ENCODE measurements at regions not wholly inside any gene's neighbourhood (a gene's known extent, or its start where the extent isn't known, plus 50 kb on each side); places are given as distances from the start of the nearest gene placed in this dataset.

DNA sequence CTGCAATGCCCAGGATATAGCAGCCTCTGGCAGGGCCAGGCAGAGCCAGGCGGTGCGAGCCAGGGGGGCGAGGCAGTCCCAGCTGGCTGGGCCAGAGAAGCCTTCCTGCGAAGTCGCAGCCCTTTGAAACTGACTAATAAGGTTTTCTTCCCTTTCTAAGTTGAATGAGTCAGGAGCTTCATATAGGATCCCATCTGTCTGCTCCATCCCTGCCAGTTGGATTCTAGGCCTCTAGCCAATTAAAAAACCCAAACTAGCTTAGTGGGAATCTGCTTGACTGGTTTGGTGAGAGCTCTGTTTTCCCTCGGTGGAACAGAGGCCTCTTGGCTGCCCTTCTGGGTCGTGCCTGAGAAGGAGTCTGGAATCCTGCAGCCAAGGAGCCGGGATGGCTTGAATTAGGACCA, 70.1 kb upstream of the RAPGEF1 start:
- Mint-ChIP-seq H3K4me3 (no peak overlapping the region), H3K9me3 (peaks cover 0 to 2% (median 0%) of the 10 kb centered on the region in 5 donors), H3K36me3 (no peaks in the 10 kb centered on the region), H3K27me3 (peaks cover 18 to 55% of the 10 kb centered on the region in 2 donors), H3K4me1 (no peaks in the 10 kb centered on the region), H3K27ac (no peak overlapping the region)
- Histone ChIP-seq H3K4me3 (ENCODE audit: low read length) (no peak overlapping the region), H3K27me3 (ENCODE audit: insufficient read depth, low read length, poor library complexity, severe bottlenecking) (no peaks in the 10 kb centered on the region), H3K9me3 (ENCODE audit: low read length) (no peaks in the 10 kb centered on the region), H3K4me1 (ENCODE audit: insufficient read depth, low read length) (no peaks in the 10 kb centered on the region), H3K36me3 (ENCODE audit: insufficient read depth, low read length) (no peaks in the 10 kb centered on the region), H3K27ac (ENCODE audit: low read depth, low read length) (no peak overlapping the region)
- DNase-seq, result no peak
- POLR2A ChIA-PET, result no interaction called here
- CTCF ChIA-PET, result interaction anchor here (1.8 kb wide), 1 partner anchor 10 kb away, joined by 4 read pairs; no protein-coding TSS in a partner anchor

DNA sequence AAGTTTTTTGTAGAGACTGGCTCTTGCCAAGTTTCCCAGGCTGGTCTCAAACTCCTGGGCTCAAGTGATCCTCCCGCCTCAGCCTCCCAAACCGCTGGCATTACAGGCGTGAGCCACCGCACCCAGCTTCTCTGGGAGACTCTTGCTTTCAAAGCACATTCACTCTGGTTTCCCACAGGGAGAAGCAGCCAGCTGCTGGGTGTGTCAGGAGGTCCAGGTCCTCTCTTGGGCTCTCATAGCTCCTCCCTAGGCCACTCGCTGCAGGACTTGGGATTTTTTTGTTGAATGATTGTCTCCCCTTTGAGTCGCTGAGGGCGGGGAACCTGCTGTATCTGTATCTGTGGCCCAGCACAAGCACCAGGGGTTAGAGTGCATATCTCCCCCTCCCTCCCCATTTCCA, 68.4 kb upstream of the RAPGEF1 start:
- no peaks in the 10 kb centered on the region for H3K36me3 ChIP-seq (ENCODE audit: insufficient read depth, low read length)
- Mint-ChIP-seq H3K36me3 (no peaks in the 10 kb centered on the region), H3K4me3 (no peak overlapping the region), H3K27me3 (peaks cover 19 to 51% of the 10 kb centered on the region in 2 donors), H3K9me3 (peaks cover 0 to 2% (median 0%) of the 10 kb centered on the region in 5 donors), H3K27ac (no peak overlapping the region), H3K4me1 (no peaks in the 10 kb centered on the region)
- POLR2A ChIA-PET, result no interaction called here
- no peaks in the 10 kb centered on the region for H3K9me3 ChIP-seq (ENCODE audit: low read length)
- DNase-seq, result no peak
- H3K27me3 ChIP-seq (ENCODE audit: insufficient read depth, low read length, poor library complexity, severe bottlenecking), result no peaks in the 10 kb centered on the region
- no peaks in the 10 kb centered on the region for H3K4me1 ChIP-seq (ENCODE audit: insufficient read depth, low read length)
- no peak overlapping the region for H3K27ac ChIP-seq (ENCODE audit: low read depth, low read length)
- H3K4me3 ChIP-seq (ENCODE audit: low read length), result no peak overlapping the region
- CTCF ChIA-PET, result interaction anchor here (0.9 kb wide), 1 partner anchor 9 kb away, joined by 3 read pairs; no protein-coding TSS in a partner anchor

DNA sequence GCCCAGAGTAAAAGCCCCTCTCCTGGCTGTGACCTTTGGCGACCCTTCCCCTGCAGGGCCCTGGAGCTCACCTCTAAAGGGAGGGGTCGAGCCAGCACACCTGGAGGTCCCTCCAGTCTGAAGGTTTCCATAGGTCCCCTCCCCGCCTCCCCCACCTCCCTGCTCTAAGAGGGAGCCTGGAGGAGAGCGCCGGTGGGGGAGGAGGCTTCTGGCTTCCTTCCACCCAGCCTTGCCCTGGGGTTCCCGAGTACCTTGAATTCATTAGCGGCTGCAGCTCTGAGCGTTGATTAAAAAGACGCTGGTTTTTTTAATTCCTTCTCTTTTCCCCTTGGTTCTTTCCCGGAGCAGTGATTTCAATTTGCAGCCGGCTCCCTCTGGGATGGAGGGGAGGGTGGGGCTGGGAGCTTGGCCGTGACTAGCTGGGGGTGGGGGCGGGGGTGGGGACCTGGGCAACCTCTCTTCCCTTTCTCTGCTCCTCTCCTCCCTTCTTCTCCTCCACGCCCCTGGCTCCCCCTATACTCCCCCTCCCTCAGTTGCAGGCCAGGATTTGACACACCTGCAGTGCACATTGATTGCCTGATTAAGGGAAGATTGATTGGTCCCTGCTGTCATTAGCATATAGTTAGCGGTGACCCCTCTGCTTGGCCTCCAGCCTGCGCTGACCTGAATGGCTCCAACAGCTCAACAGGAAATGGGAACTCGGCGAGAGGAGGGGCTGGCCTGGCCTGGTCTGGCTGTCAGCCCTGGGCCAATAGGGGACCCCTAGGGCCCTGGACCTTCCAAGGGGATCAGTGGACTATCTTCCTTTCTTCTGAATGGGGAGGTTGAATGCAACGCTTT, 67.5 kb upstream of the RAPGEF1 start:
- Histone ChIP-seq H3K36me3 (ENCODE audit: insufficient read depth, low read length) (no peaks in the 10 kb centered on the region), H3K4me1 (ENCODE audit: insufficient read depth, low read length) (no peaks in the 10 kb centered on the region), H3K27ac (ENCODE audit: low read depth, low read length) (no peak overlapping the region), H3K4me3 (ENCODE audit: low read length) (no peak overlapping the region), H3K27me3 (ENCODE audit: insufficient read depth, low read length, poor library complexity, severe bottlenecking) (no peaks in the 10 kb centered on the region), H3K9me3 (ENCODE audit: low read length) (no peaks in the 10 kb centered on the region)
- Mint-ChIP-seq H3K4me1 (no peaks in the 10 kb centered on the region), H3K4me3 (no peak overlapping the region), H3K36me3 (no peaks in the 10 kb centered on the region), H3K9me3 (peaks cover 0 to 2% (median 0%) of the 10 kb centered on the region in 5 donors), H3K27me3 (peaks cover 18 to 52% of the 10 kb centered on the region in 2 donors), H3K27ac (no peak overlapping the region)
- DNase-seq, result no peak
- ChIA-PET CTCF (interaction anchor here (0.9 kb wide), 1 partner anchor 8 kb away, joined by 3 read pairs; no protein-coding TSS in a partner anchor), POLR2A (no interaction called here)

DNA sequence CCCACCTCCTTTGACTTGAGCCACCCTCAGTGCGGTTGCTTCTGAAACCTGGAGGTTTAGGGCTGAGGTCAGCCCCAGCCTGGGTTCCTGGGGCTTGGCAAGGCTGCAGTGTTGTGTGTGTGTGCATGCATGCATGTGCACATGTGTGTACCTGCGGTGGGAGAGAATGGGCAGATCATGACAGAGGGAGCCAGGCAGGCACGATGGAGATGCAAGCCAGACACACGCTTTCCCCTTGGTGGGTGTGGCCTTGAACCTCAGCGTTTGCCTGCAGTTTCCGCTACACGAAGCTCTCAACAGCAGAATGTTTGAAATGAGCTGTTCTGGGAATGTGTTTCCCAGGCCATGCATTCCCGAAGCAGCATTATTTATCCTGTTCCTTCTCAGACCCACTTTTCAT, 65.9 kb upstream of the RAPGEF1 start:
- H3K36me3 ChIP-seq (ENCODE audit: insufficient read depth, low read length), result no peaks in the 10 kb centered on the region
- H3K27ac ChIP-seq (ENCODE audit: low read depth, low read length), result no peak overlapping the region
- ChIA-PET POLR2A (no interaction called here), CTCF (no interaction called here)
- no peak for DNase-seq
- Mint-ChIP-seq H3K9me3 (peaks cover 0 to 2% (median 0%) of the 10 kb centered on the region in 5 donors), H3K27ac (peak overlapping the region in 1 of 8 donors; percentile 89), H3K4me1 (no peaks in the 10 kb centered on the region), H3K36me3 (no peaks in the 10 kb centered on the region), H3K4me3 (no peak overlapping the region), H3K27me3 (peaks cover 20 to 49% of the 10 kb centered on the region in 2 donors)
- H3K4me3 ChIP-seq (ENCODE audit: low read length), result no peak overlapping the region
- H3K4me1 ChIP-seq (ENCODE audit: insufficient read depth, low read length), result no peaks in the 10 kb centered on the region
- no peaks in the 10 kb centered on the region for H3K9me3 ChIP-seq (ENCODE audit: low read length)
- no peaks in the 10 kb centered on the region for H3K27me3 ChIP-seq (ENCODE audit: insufficient read depth, low read length, poor library complexity, severe bottlenecking)

DNA sequence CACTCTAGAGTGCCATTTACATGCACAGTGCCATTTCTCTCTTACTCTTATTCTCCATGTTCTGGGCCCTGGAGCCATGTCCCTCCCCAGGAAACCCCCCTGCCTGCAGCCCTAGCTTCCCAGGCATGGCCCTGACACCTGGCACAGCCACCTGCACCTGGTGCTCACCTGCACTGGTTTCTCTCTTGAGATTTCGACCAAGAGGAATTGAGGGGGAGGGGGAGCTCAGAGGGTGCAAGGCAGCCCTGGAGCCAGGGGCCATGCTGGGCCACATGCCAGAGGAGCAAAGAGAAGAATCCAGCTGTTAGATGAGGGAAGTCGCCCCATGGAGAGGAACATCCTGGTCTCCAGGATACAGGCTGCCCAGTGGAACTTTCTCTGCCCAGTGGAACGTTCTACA, 65.0 kb upstream of the RAPGEF1 start:
- Mint-ChIP-seq H3K36me3 (peaks cover 0 to 8% (median 0%) of the 10 kb centered on the region in 3 donors), H3K9me3 (peaks cover 0 to 2% (median 0%) of the 10 kb centered on the region in 5 donors), H3K4me1 (no peaks in the 10 kb centered on the region), H3K27ac (no peak overlapping the region), H3K27me3 (peaks cover 23 to 55% of the 10 kb centered on the region in 2 donors), H3K4me3 (no peak overlapping the region)
- H3K4me1 ChIP-seq (ENCODE audit: insufficient read depth, low read length), result no peaks in the 10 kb centered on the region
- no peaks in the 10 kb centered on the region for H3K9me3 ChIP-seq (ENCODE audit: low read length)
- no peak overlapping the region for H3K4me3 ChIP-seq (ENCODE audit: low read length)
- ChIA-PET POLR2A (no interaction called here), CTCF (no interaction called here)
- no peak overlapping the region for H3K27ac ChIP-seq (ENCODE audit: low read depth, low read length)
- no peak for DNase-seq
- no peaks in the 10 kb centered on the region for H3K36me3 ChIP-seq (ENCODE audit: insufficient read depth, low read length)
- H3K27me3 ChIP-seq (ENCODE audit: insufficient read depth, low read length, poor library complexity, severe bottlenecking), result no peaks in the 10 kb centered on the region

DNA sequence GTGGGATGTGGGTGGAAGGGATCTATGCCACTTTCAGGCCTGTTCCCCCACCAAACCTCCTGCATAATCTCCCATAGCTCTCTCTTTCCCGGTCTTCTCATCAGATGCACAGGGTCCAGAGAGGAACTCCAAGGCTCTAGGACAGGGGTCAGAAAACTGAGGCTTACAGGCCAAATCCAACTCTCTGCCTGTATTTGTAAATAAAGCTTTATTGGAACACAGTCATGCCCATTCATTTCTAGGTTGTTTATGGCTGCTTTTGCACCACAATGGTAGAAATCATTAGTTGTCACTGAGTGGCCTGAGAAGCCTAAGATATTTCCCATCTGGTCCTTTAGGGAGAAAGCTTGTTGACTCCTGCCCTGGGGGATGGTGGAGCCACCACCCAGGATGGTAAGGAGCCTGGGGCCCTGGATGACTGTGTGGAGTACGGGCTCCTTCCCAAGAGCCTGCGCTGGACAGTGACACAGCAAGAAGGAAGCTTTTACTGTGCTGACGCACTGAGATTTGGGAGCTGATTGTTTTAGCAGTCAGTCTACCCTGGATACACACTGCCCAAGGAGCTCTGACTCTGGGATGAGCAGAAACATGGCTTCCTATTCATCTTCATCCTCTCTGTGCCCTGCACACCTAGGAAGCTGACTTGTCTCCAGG, 64.0 kb upstream of the RAPGEF1 start:
- peaks cover 23 to 54% of the 10 kb centered on the region in 2 donors for H3K27me3 Mint-ChIP-seq
- H3K27ac Mint-ChIP-seq, result no peak overlapping the region
- CTCF ChIA-PET, result no interaction called here
- Histone ChIP-seq H3K4me1 (ENCODE audit: insufficient read depth, low read length) (no peaks in the 10 kb centered on the region), H3K36me3 (ENCODE audit: insufficient read depth, low read length) (no peaks in the 10 kb centered on the region), H3K9me3 (ENCODE audit: low read length) (no peaks in the 10 kb centered on the region), H3K4me3 (ENCODE audit: low read length) (no peak overlapping the region), H3K27ac (ENCODE audit: low read depth, low read length) (no peak overlapping the region), H3K27me3 (ENCODE audit: insufficient read depth, low read length, poor library complexity, severe bottlenecking) (no peaks in the 10 kb centered on the region)
- H3K4me3 Mint-ChIP-seq, result no peak overlapping the region
- H3K9me3 Mint-ChIP-seq, result peaks cover 0 to 2% (median 0%) of the 10 kb centered on the region in 5 donors
- peaks cover 0 to 8% (median 0%) of the 10 kb centered on the region in 3 donors for H3K36me3 Mint-ChIP-seq
- POLR2A ChIA-PET, result no interaction called here
- DNase-seq, result no peak
- H3K4me1 Mint-ChIP-seq, result no peaks in the 10 kb centered on the region

DNA sequence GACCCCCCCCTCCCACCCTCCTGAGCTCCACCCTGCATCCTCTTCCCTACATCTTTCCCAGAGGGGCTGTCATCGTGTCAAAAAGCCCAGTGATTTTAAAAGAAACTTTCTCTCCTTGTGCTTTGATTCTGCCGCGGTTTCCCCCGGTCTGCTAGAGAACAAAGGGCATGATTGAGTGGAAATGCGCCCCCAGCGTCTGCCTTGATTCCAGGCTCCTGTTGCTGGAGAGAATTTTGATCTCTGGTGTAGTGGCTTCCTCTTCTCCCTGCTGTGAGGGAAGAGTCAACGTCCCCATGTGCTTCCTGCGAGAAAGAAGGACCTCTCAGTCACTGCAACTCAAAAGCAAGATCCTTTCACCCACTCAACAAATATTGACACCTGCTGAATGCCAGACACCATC, 61.9 kb upstream of the RAPGEF1 start:
- CTCF ChIA-PET, result no interaction called here

DNA sequence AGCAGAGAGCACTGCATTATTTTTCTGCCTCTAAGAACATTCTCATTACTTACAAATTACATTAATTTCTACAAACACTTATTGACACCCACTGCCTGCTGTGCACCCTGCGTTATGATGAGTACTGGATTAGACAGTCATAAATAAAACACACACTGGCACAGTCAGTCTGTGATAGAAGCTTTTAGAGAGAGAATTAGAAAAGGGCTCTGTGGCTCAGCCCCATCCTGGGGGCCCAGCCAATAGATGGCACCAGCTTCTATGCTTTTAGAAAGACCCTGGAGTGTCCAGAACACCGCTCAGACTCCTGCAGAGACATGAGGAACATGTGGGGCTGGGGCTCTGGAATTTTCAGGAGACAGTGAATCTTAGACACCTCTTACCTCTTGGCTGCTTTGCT, 61.0 kb upstream of the RAPGEF1 start:
- CTCF ChIA-PET, result no interaction called here
- Histone ChIP-seq H3K36me3 (ENCODE audit: insufficient read depth, low read length) (no peaks in the 10 kb centered on the region), H3K9me3 (ENCODE audit: low read length) (no peaks in the 10 kb centered on the region), H3K4me1 (ENCODE audit: insufficient read depth, low read length) (no peaks in the 10 kb centered on the region), H3K27me3 (ENCODE audit: insufficient read depth, low read length, poor library complexity, severe bottlenecking) (no peaks in the 10 kb centered on the region), H3K4me3 (ENCODE audit: low read length) (no peak overlapping the region), H3K27ac (ENCODE audit: low read depth, low read length) (no peak overlapping the region)
- DNase-seq, result no peak
- peaks cover 21 to 44% of the 10 kb centered on the region in 2 donors for H3K27me3 Mint-ChIP-seq
- H3K4me1 Mint-ChIP-seq, result no peaks in the 10 kb centered on the region
- H3K27ac Mint-ChIP-seq, result no peak overlapping the region
- H3K9me3 Mint-ChIP-seq, result peaks cover 0 to 2% (median 0%) of the 10 kb centered on the region in 5 donors
- POLR2A ChIA-PET, result no interaction called here
- H3K4me3 Mint-ChIP-seq, result no peak overlapping the region
- H3K36me3 Mint-ChIP-seq, result peaks cover 0 to 8% (median 0%) of the 10 kb centered on the region in 3 donors

More for the DNA sequence above, 61.9 kb upstream of the RAPGEF1 start:
- no peak overlapping the region for H3K4me3 ChIP-seq (ENCODE audit: low read length)
- no peak overlapping the region for H3K27ac ChIP-seq (ENCODE audit: low read depth, low read length)
- Mint-ChIP-seq H3K27me3 (peaks cover 23 to 54% of the 10 kb centered on the region in 2 donors), H3K9me3 (peaks cover 0 to 2% (median 0%) of the 10 kb centered on the region in 5 donors), H3K36me3 (peaks cover 0 to 8% (median 0%) of the 10 kb centered on the region in 3 donors), H3K4me3 (no peak overlapping the region), H3K27ac (no peak overlapping the region), H3K4me1 (no peaks in the 10 kb centered on the region)
- POLR2A ChIA-PET, result no interaction called here
- H3K27me3 ChIP-seq (ENCODE audit: insufficient read depth, low read length, poor library complexity, severe bottlenecking), result no peaks in the 10 kb centered on the region
- H3K4me1 ChIP-seq (ENCODE audit: insufficient read depth, low read length), result no peaks in the 10 kb centered on the region
- DNase-seq, result no peak
- H3K36me3 ChIP-seq (ENCODE audit: insufficient read depth, low read length), result no peaks in the 10 kb centered on the region
- no peaks in the 10 kb centered on the region for H3K9me3 ChIP-seq (ENCODE audit: low read length)
